HepG2 (cell line): ENCODE measurements at regions not wholly inside any gene's neighbourhood (a gene's known extent, or its start where the extent isn't known, plus 50 kb on each side); places are given as distances from the start of the nearest gene placed in this dataset.

ENCODE experiments used
- ATAC-seq: fragments of 200-7000 bp; cut with Tn5 transposase; 3 replicates; pipeline ENCODE4 v1.9.1; 2020; ENCODE audit warnings: mild to moderate bottlenecking, moderate library complexity
- BruUV-seq: library from RNA; stranded (reverse); fragments of 400-500 nt; replicated peaks from 2 replicates; lab custom pipeline; 2021; lab: Mats Ljungman, UMichigan
- CTCF ChIA-PET: fragments of 300-600 bp; formaldehyde crosslinking; extraction: SDS; loops from one replicate; lab custom pipeline; 2021; ENCODE audit warnings: low total read pairs, inconsistent platforms, low intra/inter-chr PET ratio; lab: Yijun Ruan, JAX
- POLR2A ChIA-PET: fragments of 350-600 bp; sonication (Branson Sonifier 250); formaldehyde crosslinking; loops from one replicate; lab custom pipeline; 2020; ENCODE audit warnings: antibody characterized with exemption, inconsistent platforms; lab: Yijun Ruan, JAX
- DNase-seq: peaks from one replicate; pipeline ENCODE4 v3.0.0-alpha.2; 2015; ENCODE audit warnings: low spot score
- FAIRE-seq: peaks from 3 replicates; lab custom pipeline; 2011; peaks lifted over from hg19 to GRCh38; lab: Jason Lieb, UNC
- H2AFZ ChIP-seq: one replicate; pipeline ENCODE4 v1.6.1; 2011; ENCODE audit warnings: low read length, inconsistent platforms
- H3K27ac ChIP-seq: fragments of 300-600 bp; 3 replicates; pipeline ENCODE4 v1.8.0; 2011; ENCODE audit warnings: mixed run types, mild to moderate bottlenecking, mixed read lengths, low read length, inconsistent platforms; ENCODE audit not compliant: insufficient read depth; ENCODE audit errors: extremely low read length
- H3K27me3 ChIP-seq, 2 experiments: fragments of 200-600 bp in 1 of 2; 2 replicates in 1 of 2; 3 replicates in 1 of 2; pipeline versions ENCODE4 v1.6.0 to v1.8.0; 2011; ENCODE audit warnings: low read length in 2 of 2, mild to moderate bottlenecking in 2 of 2, moderate library complexity in 2 of 2, inconsistent platforms in 1 of 2; ENCODE audit not compliant: insufficient read depth in 2 of 2, control insufficient read depth in 1 of 2
- H3K36me3 ChIP-seq, 2 experiments: fragments of 200-600 bp in 1 of 2; replicated peaks in 1 of 2; 2 replicates in 1 of 2; 3 replicates in 1 of 2; pipeline versions ENCODE4 v1.5.1 to v1.8.0; 2011; ENCODE audit warnings: low read length in 2 of 2, inconsistent platforms in 1 of 2; ENCODE audit not compliant: insufficient read depth in 2 of 2, control insufficient read depth in 1 of 2
- H3K4me1 ChIP-seq: 2 replicates; pipeline ENCODE4 v1.5.1; 2012; ENCODE audit warnings: low read length, inconsistent platforms; ENCODE audit not compliant: insufficient read depth
- H3K4me2 ChIP-seq: 2 replicates; pipeline ENCODE4 v1.6.0; 2011; ENCODE audit warnings: low read depth, low read length, inconsistent platforms
- H3K4me3 ChIP-seq, 3 experiments: fragments of 200-600 bp in 1 of 3; sonication (generic), shearing (Covaris generic) in 1 of 3; replicated peaks in 1 of 3; 2 replicates each; pipeline ENCODE4 v1.5.1; 2011 to 2016; ENCODE audit warnings: low read length in 3 of 3, inconsistent platforms in 2 of 3, low read depth in 2 of 3, mild to moderate bottlenecking in 2 of 3, control low read depth in 1 of 3, mixed read lengths in 1 of 3; ENCODE audit not compliant: insufficient read depth in 1 of 3
- H3K79me2 ChIP-seq: one replicate; pipeline ENCODE4 v1.6.1; 2011; ENCODE audit warnings: low read length, inconsistent platforms; ENCODE audit not compliant: insufficient read depth
- H3K9ac ChIP-seq: 2 replicates; pipeline ENCODE4 v1.6.0; 2011; ENCODE audit warnings: mild to moderate bottlenecking, low read depth, low read length, inconsistent platforms; ENCODE audit not compliant: insufficient read depth
- H3K9me3 ChIP-seq: 2 replicates; pipeline ENCODE4 v1.5.1; 2012; ENCODE audit warnings: mild to moderate bottlenecking, low read length
- H4K20me1 ChIP-seq: 2 replicates; pipeline ENCODE4 v1.6.0; 2011; ENCODE audit warnings: inconsistent platforms, mild to moderate bottlenecking, low read length, moderate library complexity; ENCODE audit not compliant: insufficient read depth
- BORCS8-MEF2B ChIP-seq: sonication (generic); formaldehyde crosslinking; IDR thresholded peaks from 2 replicates; pipeline ENCODE4 v1.8.0; 2022; ENCODE audit warnings: mild to moderate bottlenecking, missing genetic modification reagents
- MAFF ChIP-seq: IDR thresholded peaks from 2 replicates; pipeline ENCODE4 v1.6.1; 2011; ENCODE audit warnings: low read depth, low read length, improper control_type of control experiment
- MAFK ChIP-seq, 2 experiments: IDR thresholded peaks in 1 of 2; conservative IDR thresholded peaks in 1 of 2; 2 replicates each; pipeline ENCODE4 v1.6.1; 2011; ENCODE audit warnings: improper control_type of control experiment in 2 of 2, low read length in 2 of 2
- RAD21 ChIP-seq: fragments of 450-650 bp; formaldehyde crosslinking; IDR thresholded peaks from 2 replicates; pipeline ENCODE4 v1.5.0; 2020; ENCODE audit warnings: mild to moderate bottlenecking
- REL ChIP-seq: sonication (generic); formaldehyde crosslinking; conservative IDR thresholded peaks from 2 replicates; pipeline ENCODE4 v1.8.0; 2022; ENCODE audit warnings: mild to moderate bottlenecking, missing genetic modification reagents, moderate library complexity
- SP1 ChIP-seq, 2 experiments: fragments of 450-650 bp in 1 of 2; sonication (generic) in 1 of 2; formaldehyde crosslinking in 1 of 2; IDR thresholded peaks; 2 replicates each; pipeline versions ENCODE4 v1.4.0 to v1.6.1; 2016 to 2020; ENCODE audit warnings: missing genetic modification reagents in 1 of 2
- TAF1 ChIP-seq: sonication (generic); formaldehyde crosslinking; IDR thresholded peaks from 2 replicates; pipeline ENCODE4 v1.4.0; 2020; ENCODE audit warnings: missing genetic modification reagents
- ZFAT ChIP-seq: sonication (generic); formaldehyde crosslinking; conservative IDR thresholded peaks from 2 replicates; pipeline ENCODE4 v1.8.1; 2023; ENCODE audit warnings: missing genetic modification reagents, inconsistent platforms
- ZNF260 ChIP-seq: sonication (generic); formaldehyde crosslinking; IDR thresholded peaks from 2 replicates; pipeline ENCODE4 v1.4.0; 2020; ENCODE audit warnings: missing genetic modification reagents, low read depth, mild to moderate bottlenecking, borderline replicate concordance
- ZNF3 ChIP-seq: IDR thresholded peaks from 2 replicates; pipeline ENCODE4 v1.7.0; 2017; ENCODE audit warnings: inconsistent platforms
- ZNF496 ChIP-seq: sonication (generic); formaldehyde crosslinking; IDR thresholded peaks from 2 replicates; pipeline ENCODE4 v1.8.1; 2023; ENCODE audit warnings: mild to moderate bottlenecking, moderate library complexity, missing genetic modification reagents; ENCODE audit not compliant: insufficient replicate concordance
- WGBS: methylation state at CpG from one replicate; pipeline ENCODE4 v1.1.6; 2017; ENCODE audit warnings: low lambda C conversion rate; 5-methylcytosine and 5-hydroxymethylcytosine counted together
- in situ Hi-C: cut with HindIII; loops from 2 replicates; pipeline ENCODE4 v1.10.0; 2017; ENCODE audit warnings: low pct_unique_long_range_greater_than_20kb; ENCODE audit not compliant: extremely low pct_ligation_motif_present
- intact Hi-C: fragments of 100-400 bp; cut with micrococcal nuclease; formaldehyde crosslinking; loops from one replicate; pipeline ENCODE4 v1.10.0; 2022; ENCODE audit not compliant: unreplicated experiment
- TF ChIP-seq, protein P1 (sequence below): sonication (generic); formaldehyde crosslinking; IDR thresholded peaks from 2 replicates; pipeline ENCODE4 v1.4.0; 2020; ENCODE audit warnings: mild to moderate bottlenecking, missing genetic modification reagents

DNA sequence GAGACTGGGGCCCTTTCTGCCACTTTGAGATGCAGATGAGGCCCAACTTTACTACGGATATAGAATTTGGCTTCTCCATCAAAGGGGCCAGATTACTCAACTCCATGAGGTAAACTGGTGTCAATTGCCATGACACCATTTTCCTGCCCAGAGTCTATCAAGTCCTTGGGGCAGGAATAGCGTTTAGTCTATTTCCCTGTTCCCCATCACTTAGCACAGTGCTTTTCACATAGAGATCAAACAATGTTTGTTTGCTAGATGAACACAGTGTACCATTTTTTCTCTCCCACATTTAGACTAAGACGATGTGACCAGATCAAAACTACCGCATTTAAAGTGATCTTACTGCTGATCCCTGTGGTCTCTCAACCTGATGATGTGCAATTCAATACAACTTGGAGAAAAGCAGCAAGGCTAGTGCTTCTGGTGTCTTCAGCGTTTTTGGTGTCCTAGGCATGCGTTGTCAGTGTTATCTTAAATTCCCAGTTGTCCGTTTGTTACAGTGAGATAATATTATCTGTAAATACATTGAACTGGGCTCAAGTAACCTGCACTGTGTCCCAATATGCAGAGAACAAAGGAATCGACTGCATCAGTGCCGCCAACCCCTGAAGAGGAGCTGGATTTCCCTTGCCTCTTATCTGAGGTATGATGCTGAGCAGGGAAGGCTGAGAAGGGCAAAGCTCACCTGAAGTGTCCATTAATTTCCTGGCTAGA lies 446.2 kb downstream of the PLK2 start (continued):
- TF ChIP-seq ZNF3 (CRISPR knock-in tag) (no peak), BORCS8-MEF2B (CRISPR knock-in tag) (no peak)

DNA sequence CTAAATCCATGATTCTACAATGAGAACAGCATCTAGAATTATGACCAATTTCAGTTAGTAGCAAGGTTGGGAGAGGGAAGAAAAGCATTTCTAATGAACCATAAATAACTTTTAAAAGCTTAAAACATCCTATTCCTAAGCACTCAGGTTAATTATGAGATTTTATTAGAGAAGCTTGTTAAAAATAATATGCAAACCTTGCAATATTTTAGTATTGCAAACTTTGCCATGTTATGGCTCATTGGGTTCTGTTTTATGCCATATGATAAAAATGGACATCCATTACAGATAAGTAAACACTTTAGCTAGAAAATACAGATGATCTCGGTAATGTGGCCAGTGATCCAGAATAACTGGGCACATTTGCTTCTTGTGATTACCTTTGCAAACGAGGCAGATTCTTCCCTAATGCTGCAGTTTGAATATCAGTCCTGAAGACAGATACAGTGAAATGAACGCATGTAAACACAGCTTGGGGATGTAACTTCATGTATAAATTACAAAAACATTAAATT lies 447.0 kb downstream of the PLK2 start:
- Histone ChIP-seq H3K4me3 (no peak overlapping the region), H3K79me2 (no peaks in the 10 kb centered on the region), H3K9me3 (no peaks in the 10 kb centered on the region), H3K27me3 (no peaks in the 10 kb centered on the region), H2AFZ (no peak overlapping the region), H3K27ac (no peak overlapping the region), H4K20me1 (no peaks in the 10 kb centered on the region), H3K9ac (no peak overlapping the region), H3K4me2 (no peak overlapping the region), H3K4me1 (no peaks in the 10 kb centered on the region)
- intact Hi-C loops = no loop called here
- no peak for DNase-seq
- WGBS = 0% methylated on average over 3 of the region's 3 CpGs
- BruUV-seq = no TSS peak
- CTCF ChIA-PET = no interaction called here
- POLR2A ChIA-PET = no interaction called here
- TF ChIP-seq MAFF = peak; percentile 75
- TF ChIP-seq REL (CRISPR knock-in tag) = no peak
- peak; percentile 52 to 80; a peak in 3 of 4 replicates for TF ChIP-seq MAFK (conservative IDR thresholded peaks at IDR 0.05 in 1 of 2, IDR thresholded peaks at IDR 0.05 in 1 of 2; ENCODE audit: low read length in 2 of 2)
- no peak for TF ChIP-seq ZNF260 (CRISPR knock-in tag)
- TF ChIP-seq, all 625 proteins: peak for 2
- ATAC-seq = no peak
- FAIRE-seq = no peak
- in situ Hi-C loops = no loop called here
- H3K36me3 ChIP-seq = no peaks in the 10 kb centered on the region

DNA sequence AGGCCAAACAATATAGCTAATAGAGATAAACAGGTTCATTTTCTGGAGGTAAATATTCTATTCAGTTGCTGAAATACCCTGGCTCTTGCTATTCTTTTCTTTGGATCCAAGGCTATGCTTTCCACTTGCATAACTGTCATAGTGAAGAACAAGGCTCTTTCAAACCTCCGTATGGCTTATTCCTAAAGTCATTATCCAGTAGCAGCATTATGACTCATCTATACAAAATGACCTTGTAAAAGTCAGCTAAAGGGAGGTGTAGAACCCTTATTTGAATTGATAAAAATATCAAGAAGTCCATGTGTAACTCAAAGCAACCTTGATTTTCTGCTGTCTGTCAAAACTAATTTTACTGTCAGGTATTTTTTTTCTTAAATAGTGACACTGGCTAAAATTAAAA lies 447.8 kb downstream of the PLK2 start:
- intact Hi-C loops (no loop called here), in situ Hi-C loops (no loop called here)
- no peak for FAIRE-seq
- Histone ChIP-seq H3K79me2 (no peaks in the 10 kb centered on the region), H3K9me3 (no peaks in the 10 kb centered on the region), H3K27me3 (no peaks in the 10 kb centered on the region), H3K4me1 (no peaks in the 10 kb centered on the region), H2AFZ (no peak overlapping the region), H3K36me3 (no peaks in the 10 kb centered on the region), H4K20me1 (no peaks in the 10 kb centered on the region), H3K4me3 (no peak overlapping the region), H3K27ac (no peak overlapping the region), H3K9ac (no peak overlapping the region), H3K4me2 (no peak overlapping the region)
- no peak for ATAC-seq
- DNase-seq = no peak
- POLR2A ChIA-PET = no interaction called here
- WGBS = 8% methylated on average over 1 of the region's 1 CpG
- BruUV-seq = no TSS peak
- CTCF ChIA-PET = no interaction called here
- no peak for TF ChIP-seq RAD21 (CRISPR knock-in tag)
- TF ChIP-seq, protein P1, sequence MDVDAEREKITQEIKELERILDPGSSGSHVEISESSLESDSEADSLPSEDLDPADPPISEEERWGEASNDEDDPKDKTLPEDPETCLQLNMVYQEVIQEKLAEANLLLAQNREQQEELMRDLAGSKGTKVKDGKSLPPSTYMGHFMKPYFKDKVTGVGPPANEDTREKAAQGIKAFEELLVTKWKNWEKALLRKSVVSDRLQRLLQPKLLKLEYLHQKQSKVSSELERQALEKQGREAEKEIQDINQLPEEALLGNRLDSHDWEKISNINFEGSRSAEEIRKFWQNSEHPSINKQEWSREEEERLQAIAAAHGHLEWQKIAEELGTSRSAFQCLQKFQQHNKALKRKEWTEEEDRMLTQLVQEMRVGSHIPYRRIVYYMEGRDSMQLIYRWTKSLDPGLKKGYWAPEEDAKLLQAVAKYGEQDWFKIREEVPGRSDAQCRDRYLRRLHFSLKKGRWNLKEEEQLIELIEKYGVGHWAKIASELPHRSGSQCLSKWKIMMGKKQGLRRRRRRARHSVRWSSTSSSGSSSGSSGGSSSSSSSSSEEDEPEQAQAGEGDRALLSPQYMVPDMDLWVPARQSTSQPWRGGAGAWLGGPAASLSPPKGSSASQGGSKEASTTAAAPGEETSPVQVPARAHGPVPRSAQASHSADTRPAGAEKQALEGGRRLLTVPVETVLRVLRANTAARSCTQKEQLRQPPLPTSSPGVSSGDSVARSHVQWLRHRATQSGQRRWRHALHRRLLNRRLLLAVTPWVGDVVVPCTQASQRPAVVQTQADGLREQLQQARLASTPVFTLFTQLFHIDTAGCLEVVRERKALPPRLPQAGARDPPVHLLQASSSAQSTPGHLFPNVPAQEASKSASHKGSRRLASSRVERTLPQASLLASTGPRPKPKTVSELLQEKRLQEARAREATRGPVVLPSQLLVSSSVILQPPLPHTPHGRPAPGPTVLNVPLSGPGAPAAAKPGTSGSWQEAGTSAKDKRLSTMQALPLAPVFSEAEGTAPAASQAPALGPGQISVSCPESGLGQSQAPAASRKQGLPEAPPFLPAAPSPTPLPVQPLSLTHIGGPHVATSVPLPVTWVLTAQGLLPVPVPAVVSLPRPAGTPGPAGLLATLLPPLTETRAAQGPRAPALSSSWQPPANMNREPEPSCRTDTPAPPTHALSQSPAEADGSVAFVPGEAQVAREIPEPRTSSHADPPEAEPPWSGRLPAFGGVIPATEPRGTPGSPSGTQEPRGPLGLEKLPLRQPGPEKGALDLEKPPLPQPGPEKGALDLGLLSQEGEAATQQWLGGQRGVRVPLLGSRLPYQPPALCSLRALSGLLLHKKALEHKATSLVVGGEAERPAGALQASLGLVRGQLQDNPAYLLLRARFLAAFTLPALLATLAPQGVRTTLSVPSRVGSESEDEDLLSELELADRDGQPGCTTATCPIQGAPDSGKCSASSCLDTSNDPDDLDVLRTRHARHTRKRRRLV (CRISPR knock-in tag) = no peak
- TF ChIP-seq SP1 (IDR thresholded peaks at IDR 0.05) = no peak
- TF ChIP-seq SP1 (CRISPR knock-in tag; IDR thresholded peaks at IDR 0.05) = no peak
- TF ChIP-seq ZNF496 (CRISPR knock-in tag) = no peak
- TF ChIP-seq ZFAT (CRISPR knock-in tag) = no peak
- TF ChIP-seq TAF1 (CRISPR knock-in tag) = no peak
